AG10803 (cell line): ENCODE measurements at regions not wholly inside any gene's neighbourhood (a gene's known extent, or its start where the extent isn't known, plus 50 kb on each side); places are given as distances from the start of the nearest gene placed in this dataset.

ENCODE experiments used
- DNase-seq: peaks from one replicate; pipeline ENCODE4 v3.0.0; 2010; ENCODE audit warnings: low read depth
- H3K4me3 ChIP-seq: 2 replicates; pipeline ENCODE4 v1.5.1; 2011; ENCODE audit warnings: mild to moderate bottlenecking, low read length, control low read depth
- TF ChIP-seq, protein P1 (sequence below): conservative IDR thresholded peaks from 2 replicates; pipeline ENCODE4 v1.5.1; 2011; ENCODE audit warnings: mild to moderate bottlenecking, low read length, control low read depth, inconsistent platforms

DNA sequence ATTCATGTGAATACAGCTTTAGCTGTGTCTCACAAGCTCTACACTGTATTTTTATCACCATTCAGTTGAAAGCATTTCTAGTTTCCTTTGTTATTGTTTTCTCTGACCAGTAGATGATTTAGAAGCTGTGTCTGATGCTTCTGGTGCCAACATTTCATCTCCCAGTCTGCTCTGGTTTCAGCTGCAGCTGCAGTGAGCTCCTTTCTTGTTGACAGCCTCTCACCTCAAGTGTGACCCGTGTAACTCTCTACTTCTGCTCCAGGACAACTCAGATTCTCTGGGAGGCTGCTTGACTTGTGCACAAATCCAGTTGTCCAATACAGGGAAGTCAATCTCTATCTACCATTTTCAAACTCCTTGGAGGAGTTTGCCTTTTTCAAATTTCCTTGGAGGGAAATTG lies 504.8 kb downstream of the DIRAS2 start:
- H3K4me3 ChIP-seq, result no peak overlapping the region
- TF ChIP-seq, protein P1, sequence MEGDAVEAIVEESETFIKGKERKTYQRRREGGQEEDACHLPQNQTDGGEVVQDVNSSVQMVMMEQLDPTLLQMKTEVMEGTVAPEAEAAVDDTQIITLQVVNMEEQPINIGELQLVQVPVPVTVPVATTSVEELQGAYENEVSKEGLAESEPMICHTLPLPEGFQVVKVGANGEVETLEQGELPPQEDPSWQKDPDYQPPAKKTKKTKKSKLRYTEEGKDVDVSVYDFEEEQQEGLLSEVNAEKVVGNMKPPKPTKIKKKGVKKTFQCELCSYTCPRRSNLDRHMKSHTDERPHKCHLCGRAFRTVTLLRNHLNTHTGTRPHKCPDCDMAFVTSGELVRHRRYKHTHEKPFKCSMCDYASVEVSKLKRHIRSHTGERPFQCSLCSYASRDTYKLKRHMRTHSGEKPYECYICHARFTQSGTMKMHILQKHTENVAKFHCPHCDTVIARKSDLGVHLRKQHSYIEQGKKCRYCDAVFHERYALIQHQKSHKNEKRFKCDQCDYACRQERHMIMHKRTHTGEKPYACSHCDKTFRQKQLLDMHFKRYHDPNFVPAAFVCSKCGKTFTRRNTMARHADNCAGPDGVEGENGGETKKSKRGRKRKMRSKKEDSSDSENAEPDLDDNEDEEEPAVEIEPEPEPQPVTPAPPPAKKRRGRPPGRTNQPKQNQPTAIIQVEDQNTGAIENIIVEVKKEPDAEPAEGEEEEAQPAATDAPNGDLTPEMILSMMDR, result no peak
- DNase-seq, result no peak

DNA sequence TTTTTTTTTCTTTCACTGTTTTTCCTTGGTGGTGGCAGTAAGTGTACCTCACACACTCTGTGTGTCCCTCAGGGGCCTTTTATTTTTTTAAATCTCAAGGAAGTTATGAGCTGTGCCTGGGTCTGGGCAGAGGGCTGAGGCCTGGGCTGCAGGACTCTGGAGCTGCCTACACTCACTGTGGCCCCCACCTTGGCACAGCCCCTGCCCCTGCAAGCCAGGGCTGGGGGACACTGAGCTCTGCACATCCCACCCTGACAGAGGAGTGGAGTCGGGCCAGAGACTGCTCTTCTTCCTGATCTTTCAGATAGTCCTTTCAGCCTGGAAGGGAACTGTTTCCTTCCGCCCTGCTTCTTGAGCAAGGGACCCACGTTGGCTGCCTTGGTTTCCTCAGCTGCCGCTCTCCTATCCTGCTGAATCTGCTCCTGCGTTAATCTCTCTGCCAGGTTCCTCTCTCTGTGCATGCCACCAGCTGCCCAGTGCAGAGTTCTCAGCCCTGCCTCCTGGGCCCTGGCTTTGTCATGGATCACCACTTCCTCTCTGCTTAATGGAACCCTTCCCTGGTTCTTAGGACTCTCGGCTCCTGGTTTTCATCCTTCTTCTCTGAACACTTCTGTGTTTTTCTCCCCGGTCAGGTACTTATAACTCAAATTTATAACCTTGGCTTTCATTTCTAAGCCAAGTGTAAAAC lies 502.3 kb downstream of the DIRAS2 start:
- no peak overlapping the region for H3K4me3 ChIP-seq
- DNase-seq, result no peak
- TF ChIP-seq, protein P1, result no peak

- DNase-seq, result peak; percentile 22
- H3K4me3 ChIP-seq, result no peak overlapping the region
- TF ChIP-seq, protein P1, result peak; percentile 66
Measured at GRCh38 chr9:90141723-90142122, 500.9 kb downstream of the DIRAS2 start.

- DNase-seq, result peak; percentile 39
- no peak overlapping the region for H3K4me3 ChIP-seq
- TF ChIP-seq, protein P1, result peak; percentile 53
Measured at GRCh38 chr9:90142580-90142979, 500.0 kb downstream of the DIRAS2 start.

DNA sequence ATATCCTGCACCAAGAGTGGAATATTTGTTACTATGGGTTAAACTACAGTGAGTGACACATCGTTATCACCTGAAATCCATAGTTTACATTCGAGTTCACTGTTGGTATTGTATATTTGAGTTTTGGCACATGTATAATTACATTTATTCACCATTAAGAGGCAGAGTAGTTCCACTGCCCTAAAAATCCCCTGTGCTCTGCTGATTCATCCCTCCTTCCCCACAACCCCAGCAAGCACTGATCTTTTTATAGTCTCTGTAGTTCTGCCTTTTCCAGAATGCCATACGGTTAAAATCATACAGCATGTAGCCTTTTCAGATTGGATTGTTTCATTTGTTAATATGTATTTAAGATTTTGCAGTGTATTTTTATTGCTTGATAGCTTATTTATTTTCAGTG lies 495.2 kb downstream of the DIRAS2 start:
- DNase-seq, result no peak
- H3K4me3 ChIP-seq, result no peak overlapping the region
- TF ChIP-seq, protein P1, result no peak

DNA sequence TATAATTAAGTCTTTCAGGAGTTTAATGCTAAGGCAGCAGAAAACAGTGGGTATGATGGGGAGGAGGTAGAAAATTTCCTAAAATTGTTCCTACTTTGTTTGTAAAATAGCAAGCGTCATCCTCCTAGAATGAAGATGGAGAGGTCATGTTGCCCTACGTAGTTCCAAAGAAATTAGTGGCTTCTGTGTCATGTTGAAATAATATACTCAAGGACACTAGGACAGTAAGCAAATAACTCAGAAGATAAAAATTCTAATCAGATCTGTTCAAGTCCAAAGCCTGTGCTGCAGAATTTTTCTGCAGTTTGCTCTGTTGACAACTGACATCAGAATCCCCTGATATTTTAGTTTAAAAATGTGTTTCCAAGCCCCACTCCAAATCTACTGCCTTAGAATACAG lies 486.3 kb downstream of the DIRAS2 start:
- no peak for DNase-seq
- H3K4me3 ChIP-seq, result no peak overlapping the region
- TF ChIP-seq, protein P1, result no peak

- no peak for DNase-seq
- no peak overlapping the region for H3K4me3 ChIP-seq
- TF ChIP-seq, protein P1, result no peak
Measured at GRCh38 chr9:90162326-90162725, 480.3 kb downstream of the DIRAS2 start.
